Muscle of arm (tissue), 1 donor: ENCODE measurements at regions not wholly inside any gene's neighbourhood (a gene's known extent, or its start where the extent isn't known, plus 50 kb on each side); places are given as distances from the start of the nearest gene placed in this dataset.
A peak's percentile ranks its signal among the peaks of the same experiment; 100 is the strongest.
"Not testable (repeated sequence)": the region's sequence is repeated elsewhere in the genome, so short reads cannot be mapped to it uniquely, and the experiment has no call there.

Experiments
- DNase-seq: peaks from one replicate; pipeline ENCODE4 v3.0.0-alpha.2; 2013

GRCh38 chr13:86579662-86580061, 780.4 kb upstream of the SLITRK6 start:
- no peak for DNase-seq

DNA sequence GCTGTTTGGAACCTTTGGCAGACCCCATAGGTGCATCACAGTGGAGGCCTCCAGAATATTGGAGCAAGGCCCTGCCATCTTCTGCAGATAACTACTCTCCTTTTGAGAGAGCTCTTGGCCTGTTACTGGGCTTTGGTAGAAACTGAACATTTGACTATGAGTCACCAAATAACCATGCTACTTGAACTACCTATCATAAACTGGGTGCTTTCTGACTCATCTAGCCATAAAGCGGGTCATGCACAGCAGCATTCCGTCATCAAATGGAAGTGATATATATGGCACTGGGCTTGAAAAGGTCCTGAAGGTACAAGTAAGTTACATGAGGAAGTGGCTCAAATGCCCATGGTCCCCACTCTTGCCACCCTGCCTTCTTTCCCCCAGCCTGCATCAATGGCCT, 782.5 kb upstream of the SLITRK6 start:
- no peak for DNase-seq

GRCh38 chr13:86584301-86584700, 785.1 kb upstream of the SLITRK6 start:
- no peak for DNase-seq

DNA sequence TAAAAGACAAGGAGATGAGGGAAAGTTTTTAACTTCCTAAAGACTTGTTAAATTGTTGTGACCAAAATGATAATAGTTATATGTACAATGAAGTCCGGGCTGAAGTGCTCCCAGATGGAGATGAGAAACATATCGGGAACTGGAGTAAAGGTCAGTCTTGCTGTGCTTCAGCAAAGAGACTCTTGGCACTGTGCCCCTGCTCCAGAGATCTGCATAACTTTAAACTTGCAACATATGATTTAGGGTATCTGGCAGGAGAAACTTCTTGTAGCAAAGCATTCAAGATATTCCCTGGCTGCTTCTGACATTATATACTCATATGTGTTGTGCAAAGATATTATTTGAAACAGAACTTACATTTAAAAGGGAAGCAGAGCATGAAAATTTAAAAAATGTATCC, 786.6 kb upstream of the SLITRK6 start:
- DNase-seq: peak; percentile 93

DNA sequence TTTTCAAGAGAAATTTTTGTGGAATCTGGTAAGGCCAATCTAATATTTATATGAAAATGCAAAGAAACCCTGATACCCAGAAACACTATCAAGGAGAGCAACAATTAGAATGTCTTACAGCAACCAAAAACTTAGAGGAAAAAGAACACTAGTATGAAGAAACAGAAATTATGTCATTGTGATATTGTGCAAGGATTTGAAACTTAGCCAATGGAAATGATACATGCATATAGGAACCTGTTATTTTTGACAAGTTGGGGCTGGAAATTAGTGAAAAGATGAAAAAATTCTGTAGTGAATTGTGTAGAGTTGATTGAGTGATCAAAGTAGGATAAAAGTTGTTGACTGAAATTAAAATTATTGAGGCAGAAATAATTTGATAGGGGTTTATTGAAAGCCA, 792.6 kb upstream of the SLITRK6 start:
- DNase-seq: no peak

DNA sequence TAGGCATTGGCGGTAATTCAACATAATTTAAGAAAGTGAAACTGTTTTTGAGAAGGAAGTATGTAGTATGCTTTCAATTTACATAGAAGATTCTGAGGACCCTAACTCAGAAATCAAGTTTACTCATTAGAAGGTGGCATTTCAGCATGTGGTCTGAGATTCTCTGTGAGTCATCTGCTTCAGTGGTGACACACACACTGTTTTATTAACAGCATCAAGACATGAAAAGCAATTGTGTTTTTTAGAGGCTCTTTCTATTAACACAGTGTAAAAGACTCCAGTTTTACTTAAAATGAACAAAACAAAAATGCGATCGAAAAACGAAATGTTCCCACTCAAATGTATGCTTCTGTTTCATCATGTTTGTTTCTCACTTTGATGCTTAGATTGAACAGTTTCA, 802.1 kb upstream of the SLITRK6 start:
- no peak for DNase-seq

- no peak for DNase-seq
Measured at GRCh38 chr13:86606264-86606663, 807.0 kb upstream of the SLITRK6 start.

- DNase-seq: no peak
Measured at GRCh38 chr13:86608701-86609100, 809.5 kb upstream of the SLITRK6 start.

DNA sequence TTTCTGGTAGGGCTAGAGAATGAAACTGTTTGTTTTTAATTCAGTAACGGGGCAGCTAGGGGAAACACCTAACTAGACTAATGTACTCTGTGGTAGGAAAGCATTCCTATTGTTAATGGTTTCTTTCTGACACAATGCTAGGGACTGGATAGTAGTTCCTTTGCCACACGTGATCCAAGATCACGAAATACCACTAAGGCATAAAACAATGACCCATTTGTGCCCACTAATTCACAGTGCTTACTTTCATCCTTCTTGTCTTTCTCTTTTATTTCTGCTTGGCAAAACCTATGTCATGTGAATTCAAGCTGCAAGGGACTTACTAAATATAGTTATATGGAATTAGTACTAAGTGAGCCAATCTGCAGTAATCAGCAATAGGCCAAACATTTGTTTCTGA, 834.1 kb upstream of the SLITRK6 start:
- DNase-seq: no peak

GRCh38 chr13:86651171-86651570, 852.0 kb upstream of the SLITRK6 start:
- DNase-seq: not testable (repeated sequence)

DNA sequence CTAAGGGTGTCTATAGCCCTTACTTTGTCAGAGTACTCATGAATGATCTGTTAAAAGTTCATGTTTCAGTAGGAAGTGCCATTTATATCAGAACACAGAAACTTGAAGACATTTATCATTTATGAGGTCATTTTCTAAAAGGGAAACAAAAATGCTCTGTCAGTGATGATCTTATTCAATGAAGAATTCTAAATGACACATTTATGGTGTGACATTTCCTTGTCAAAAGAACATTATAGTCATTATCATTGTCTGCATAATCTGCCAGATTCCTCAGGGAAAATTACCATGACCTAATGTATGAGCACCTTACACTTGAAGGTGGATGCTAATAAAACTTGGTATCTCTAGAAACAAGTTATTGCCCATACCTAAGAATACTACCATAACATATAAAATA, 853.8 kb upstream of the SLITRK6 start:
- DNase-seq: no peak

- no peak for DNase-seq
Measured at GRCh38 chr13:86655561-86655960, 856.3 kb upstream of the SLITRK6 start.

DNA sequence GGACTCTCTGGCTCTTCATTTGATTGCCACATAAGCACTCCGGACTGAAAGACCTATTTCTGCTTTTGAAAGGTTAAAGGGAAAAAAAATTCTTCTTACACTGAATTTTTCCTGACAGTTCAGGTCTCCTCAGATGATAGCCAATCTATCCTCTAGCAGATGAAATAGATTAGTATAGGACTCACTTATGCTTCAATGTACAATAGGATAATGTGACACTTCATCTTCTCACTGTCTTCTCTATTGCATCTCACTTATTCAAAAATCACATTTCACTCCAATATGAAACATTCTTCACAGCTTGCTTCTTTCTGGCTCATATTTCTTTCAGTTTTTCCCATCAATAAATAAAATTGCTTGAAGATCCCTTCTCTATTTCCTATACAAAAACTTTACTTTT, 860.9 kb upstream of the SLITRK6 start:
- DNase-seq: no peak

DNA sequence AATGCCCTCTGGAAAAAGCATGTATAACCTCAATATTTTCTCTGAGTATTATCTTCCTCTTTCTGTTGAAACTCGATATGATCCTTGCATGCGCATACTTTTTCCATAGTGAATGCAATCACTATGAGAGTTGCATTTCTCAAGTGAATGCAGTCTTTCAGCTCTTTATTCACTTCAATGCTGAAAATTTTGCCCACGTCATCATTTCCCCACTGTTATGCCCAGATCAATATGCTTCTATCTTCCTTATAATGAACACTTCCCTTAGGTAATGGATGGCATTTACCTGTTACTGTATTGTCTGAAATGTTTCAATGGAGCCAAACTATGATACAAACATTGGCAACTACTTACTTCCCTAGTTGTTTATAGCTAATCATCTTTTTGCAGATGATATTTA, 866.6 kb upstream of the SLITRK6 start:
- DNase-seq: no peak

GRCh38 chr13:86673931-86674431, 874.8 kb upstream of the SLITRK6 start:
- no peak for DNase-seq

DNA sequence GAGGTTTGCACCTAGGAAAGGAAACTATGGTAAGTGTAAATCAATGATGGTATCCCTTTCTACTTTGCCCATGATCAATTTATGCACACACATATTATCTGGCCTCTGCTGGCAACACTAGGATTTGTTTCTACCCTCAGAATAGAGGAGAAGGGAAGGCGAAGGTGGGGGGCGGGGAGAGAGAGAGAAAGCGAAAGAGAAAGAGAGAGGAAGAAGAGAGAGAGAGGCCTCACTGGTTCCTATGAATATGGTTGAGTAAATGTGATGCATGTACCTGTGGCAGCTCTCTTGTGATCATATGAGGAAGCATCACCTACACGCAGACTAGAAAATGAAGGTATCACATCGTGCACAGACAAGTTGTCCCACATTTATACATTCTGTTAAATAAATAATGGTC, 882.0 kb upstream of the SLITRK6 start:
- no peak for DNase-seq

DNA sequence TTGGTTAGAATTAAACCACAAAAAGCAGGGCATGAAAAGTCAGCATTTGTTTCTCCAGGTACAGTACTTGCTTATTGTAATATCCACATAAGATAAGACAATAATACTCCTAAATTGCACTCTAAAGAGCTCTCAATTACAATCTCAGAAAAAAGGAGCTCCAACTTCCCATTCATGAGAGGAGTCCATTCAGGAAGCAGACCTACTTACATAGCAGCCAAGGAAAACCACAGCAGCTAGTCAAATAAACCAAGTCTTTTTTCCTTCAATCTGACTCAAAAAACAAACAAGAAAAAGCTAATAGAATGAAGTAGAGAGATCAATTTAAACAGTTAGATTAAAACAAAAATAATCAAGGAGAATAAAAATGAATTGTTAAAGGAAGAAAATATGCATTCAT, 885.2 kb upstream of the SLITRK6 start:
- no peak for DNase-seq

DNA sequence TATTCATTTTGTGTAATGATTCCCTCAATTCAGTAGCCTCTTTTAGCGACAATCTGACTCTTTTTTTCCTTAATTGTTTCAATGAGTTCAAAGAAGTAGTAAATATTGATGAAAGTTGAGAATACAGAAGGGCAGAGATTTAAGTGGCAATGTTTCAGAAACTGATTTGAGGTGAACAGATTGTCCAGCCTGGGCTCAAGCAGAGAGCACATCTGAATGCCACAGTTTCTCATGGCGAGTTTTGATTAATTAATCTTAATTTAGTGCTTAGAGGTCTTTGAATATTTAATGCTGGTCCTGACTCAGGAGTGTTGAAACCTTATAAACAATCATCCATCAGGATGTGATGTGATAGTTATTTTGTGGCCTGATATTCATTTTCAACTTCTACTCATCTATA, 890.7 kb upstream of the SLITRK6 start:
- no peak for DNase-seq

DNA sequence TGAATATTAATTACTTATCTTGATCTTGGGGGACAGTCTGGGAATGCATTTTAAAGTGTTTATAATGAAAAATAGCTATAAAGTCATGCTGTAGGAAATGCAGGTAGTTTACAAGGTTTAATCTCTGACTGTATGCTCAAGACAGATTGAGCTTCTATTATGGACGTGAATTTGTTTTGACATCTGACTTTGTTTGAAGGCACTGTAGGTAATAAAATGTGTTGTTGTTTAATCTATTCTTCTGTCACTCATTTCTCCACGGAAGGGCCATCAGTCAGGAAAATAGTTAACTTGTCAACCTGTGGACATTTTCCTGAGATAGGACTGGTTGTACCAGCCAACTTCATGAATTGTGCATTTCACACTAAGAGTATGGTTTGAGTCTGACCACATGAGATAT, 893.1 kb upstream of the SLITRK6 start:
- DNase-seq: no peak

GRCh38 chr13:86710013-86710412, 910.8 kb upstream of the SLITRK6 start:
- no peak for DNase-seq

GRCh38 chr13:86710896-86711295, 911.7 kb upstream of the SLITRK6 start:
- no peak for DNase-seq

GRCh38 chr13:86714495-86714894, 915.3 kb upstream of the SLITRK6 start:
- no peak for DNase-seq

DNA sequence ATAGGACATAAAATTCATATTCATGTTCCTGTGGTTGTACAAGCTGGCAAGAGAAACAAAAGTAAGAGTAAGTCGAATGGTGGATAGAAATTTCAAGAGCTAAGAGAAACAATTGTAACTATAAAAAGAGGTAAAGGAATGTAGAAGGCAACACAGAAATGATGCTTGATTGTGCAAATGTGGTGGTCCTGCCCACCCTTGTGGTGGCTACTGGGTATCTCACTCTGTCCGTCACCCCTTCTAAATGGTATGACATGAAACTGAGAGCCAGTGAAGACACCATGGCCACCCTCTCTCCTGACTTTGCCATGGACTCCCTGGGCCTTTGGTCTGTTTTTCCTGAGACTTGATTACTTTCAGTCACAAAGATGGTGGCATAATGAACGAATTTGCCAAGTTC, 925.9 kb upstream of the SLITRK6 start:
- no peak for DNase-seq

DNA sequence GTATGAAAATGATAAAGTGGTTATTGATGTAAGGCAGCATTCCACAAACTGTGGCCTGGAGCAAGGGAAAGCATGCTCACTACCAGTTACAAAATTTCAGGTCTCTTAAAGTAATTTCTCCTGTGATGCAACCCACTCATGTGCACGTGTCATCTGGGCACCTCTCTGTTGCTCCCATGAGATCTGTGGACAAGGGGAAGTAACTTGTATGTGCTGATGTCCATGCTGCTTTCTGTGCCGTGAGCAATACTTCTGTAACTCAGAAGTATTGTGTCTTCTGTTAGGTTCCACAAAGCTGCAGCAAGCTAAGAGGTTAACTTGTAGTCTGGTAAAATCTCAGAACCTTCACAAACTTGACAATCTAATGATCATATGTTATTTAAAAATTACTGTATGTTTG, 930.0 kb upstream of the SLITRK6 start:
- DNase-seq: no peak

DNA sequence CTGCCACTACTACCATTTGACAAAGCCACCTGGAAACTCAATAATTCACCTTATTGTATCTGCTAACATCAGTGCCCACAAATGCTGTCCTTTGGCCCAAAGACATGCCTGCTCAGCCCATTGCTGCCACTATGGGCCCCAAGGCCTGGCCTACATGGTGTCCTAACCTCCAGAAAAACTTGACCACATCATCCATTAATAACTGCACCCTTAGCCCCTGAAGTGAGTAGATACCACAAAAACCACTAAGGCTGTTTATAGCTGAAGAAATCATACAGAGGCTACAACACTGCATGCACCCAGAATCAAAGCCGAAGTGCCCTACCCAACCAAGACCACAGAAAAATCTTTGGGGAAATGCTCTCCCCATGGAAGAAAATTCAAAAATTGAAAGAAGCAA, 932.8 kb upstream of the SLITRK6 start:
- no peak for DNase-seq
